ENCODE measurements at regions not wholly inside any gene's neighbourhood (a gene's known extent, or its start where the extent isn't known, plus 50 kb on each side); places are given as distances from the start of the nearest gene placed in this dataset.

DNA sequence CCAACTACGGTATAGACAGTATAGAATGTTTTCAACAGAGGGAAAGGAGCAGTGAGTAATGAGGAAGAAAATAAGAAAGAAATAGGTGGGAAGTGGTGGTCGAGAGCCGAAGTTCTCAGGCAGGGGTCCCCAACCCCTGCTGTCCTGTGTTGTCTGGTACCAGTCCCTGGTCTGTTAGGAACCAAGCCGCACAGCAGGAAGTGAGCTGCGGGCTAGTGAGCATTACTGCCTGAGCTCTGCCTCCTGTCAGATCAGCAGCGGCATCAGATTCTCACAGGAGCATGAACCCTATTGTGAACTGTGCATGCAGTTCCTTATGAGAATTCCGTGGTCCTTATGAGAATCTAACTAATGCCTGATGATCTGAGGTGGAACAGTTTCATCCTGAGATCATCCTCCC, 107.3 kb upstream of the PTPRR start:
- Histone ChIP-seq H3K4me1 (no peaks in the 10 kb centered on the region), H3K27me3 (no peaks in the 10 kb centered on the region), H3K36me3 (no peaks in the 10 kb centered on the region), H3K27ac (no peak overlapping the region), H3K4me3 (no peak overlapping the region), H3K9me3 (no peaks in the 10 kb centered on the region)
- ATAC-seq (no peak), DNase-seq (no peak)
- intact Hi-C loops (cut with DNase I), result no loop called here
- 33% methylated on average over 5 of the region's 7 CpGs for WGBS (ENCODE audit: insufficient coverage, low coverage, low lambda C conversion rate, missing lambda C conversion rate)
- no peak for TF ChIP-seq CTCF (IDR thresholded peaks at IDR 0.05)
- TF ChIP-seq POLR2A (IDR thresholded peaks at IDR 0.05), result no peak

- intact Hi-C loops (cut with DNase I), result no loop called here
- no peak overlapping the region for H3K4me3 ChIP-seq
- H3K9me3 ChIP-seq, result no peaks in the 10 kb centered on the region
- no peaks in the 10 kb centered on the region for H3K4me1 ChIP-seq
- TF ChIP-seq POLR2A (IDR thresholded peaks at IDR 0.05) (no peak), CTCF (IDR thresholded peaks at IDR 0.05) (no peak)
- H3K27ac ChIP-seq, result no peak overlapping the region
- no peaks in the 10 kb centered on the region for H3K36me3 ChIP-seq
- ATAC-seq (no peak), DNase-seq (no peak)
- 63% methylated on average over 2 of the region's 2 CpGs for WGBS (ENCODE audit: insufficient coverage, low coverage, low lambda C conversion rate, missing lambda C conversion rate)
- H3K27me3 ChIP-seq, result no peaks in the 10 kb centered on the region
Observed at GRCh38 chr12:71024827-71025226, 104.3 kb upstream of the PTPRR start.

- WGBS (ENCODE audit: insufficient coverage, low coverage, low lambda C conversion rate, missing lambda C conversion rate), result 59% methylated on average over 5 of the region's 5 CpGs
- Histone ChIP-seq H3K4me3 (no peak overlapping the region), H3K9me3 (no peaks in the 10 kb centered on the region), H3K36me3 (no peaks in the 10 kb centered on the region), H3K4me1 (no peaks in the 10 kb centered on the region), H3K27ac (no peak overlapping the region), H3K27me3 (no peaks in the 10 kb centered on the region)
- intact Hi-C loops (cut with DNase I), result no loop called here
- TF ChIP-seq POLR2A (IDR thresholded peaks at IDR 0.05), result no peak
- no peak for TF ChIP-seq CTCF (IDR thresholded peaks at IDR 0.05)
- DNase-seq, result no peak
- no peak for ATAC-seq
Observed at GRCh38 chr12:71024281-71024680, 103.7 kb upstream of the PTPRR start.

DNA sequence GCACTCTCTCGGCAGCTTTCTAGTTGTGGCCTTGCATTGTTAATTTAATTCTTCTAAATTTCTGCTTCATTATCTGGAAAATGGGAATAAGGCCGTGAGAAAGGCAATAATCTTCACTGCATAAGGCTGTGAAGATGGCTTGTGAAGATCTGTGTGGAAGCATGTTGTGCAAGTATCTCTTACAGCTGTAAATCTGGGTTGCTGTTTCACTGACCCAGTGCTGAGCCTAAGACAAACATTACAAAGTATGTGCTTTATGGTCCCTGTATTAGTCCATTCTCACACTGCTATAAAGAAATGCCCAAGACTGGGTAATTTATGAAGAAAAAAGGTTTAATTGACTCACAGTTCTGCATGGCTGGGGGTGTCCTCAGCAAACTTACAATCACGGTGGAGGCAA, 101.0 kb upstream of the PTPRR start:
- TF ChIP-seq CTCF (IDR thresholded peaks at IDR 0.05), result no peak
- no peak for TF ChIP-seq POLR2A (IDR thresholded peaks at IDR 0.05)
- Histone ChIP-seq H3K9me3 (no peaks in the 10 kb centered on the region), H3K27ac (no peak overlapping the region), H3K4me3 (no peak overlapping the region), H3K4me1 (no peaks in the 10 kb centered on the region), H3K36me3 (no peaks in the 10 kb centered on the region), H3K27me3 (no peaks in the 10 kb centered on the region)
- DNase-seq (no peak), ATAC-seq (no peak)
- intact Hi-C loops (cut with DNase I), result no loop called here
- 50% methylated on average over 3 of the region's 3 CpGs for WGBS (ENCODE audit: insufficient coverage, low coverage, low lambda C conversion rate, missing lambda C conversion rate)

DNA sequence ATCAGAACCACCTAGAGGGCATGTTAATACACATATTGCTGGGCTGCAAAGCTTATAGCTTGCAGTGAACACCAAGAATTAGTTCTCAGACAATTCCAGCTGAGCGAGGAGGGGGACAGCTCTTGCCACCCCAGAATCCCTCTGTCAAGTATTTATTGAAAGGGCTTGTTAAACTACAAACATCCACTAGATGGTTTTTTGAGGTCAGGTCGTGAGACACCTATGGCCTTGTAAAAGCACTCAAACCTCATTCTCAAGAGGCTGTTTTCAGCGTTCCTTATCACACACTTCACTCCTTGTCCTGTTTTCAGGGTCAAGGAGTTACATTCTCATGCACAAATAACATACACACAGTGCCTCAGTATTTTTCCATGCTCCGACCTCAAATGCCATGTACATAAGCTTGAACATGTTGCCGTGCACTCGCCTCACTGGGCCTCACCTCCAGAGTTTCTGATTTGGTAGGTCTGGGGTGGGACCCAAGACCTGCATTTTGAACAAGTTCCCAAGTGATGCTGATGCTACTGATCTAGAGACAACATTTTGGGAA, 98.8 kb upstream of the PTPRR start:
- Histone ChIP-seq H3K4me3 (no peak overlapping the region), H3K27me3 (no peaks in the 10 kb centered on the region), H3K9me3 (no peaks in the 10 kb centered on the region), H3K27ac (no peak overlapping the region), H3K4me1 (no peaks in the 10 kb centered on the region), H3K36me3 (no peaks in the 10 kb centered on the region)
- no peak for ATAC-seq
- intact Hi-C loops (cut with DNase I), result no loop called here
- no peak for DNase-seq
- 62% methylated on average over 6 of the region's 6 CpGs for WGBS (ENCODE audit: insufficient coverage, low coverage, low lambda C conversion rate, missing lambda C conversion rate)
- TF ChIP-seq CTCF (IDR thresholded peaks at IDR 0.05), result no peak
- no peak for TF ChIP-seq POLR2A (IDR thresholded peaks at IDR 0.05)
